AG04450 (cell line): ENCODE measurements at regions not wholly inside any gene's neighbourhood (a gene's known extent, or its start where the extent isn't known, plus 50 kb on each side); places are given as distances from the start of the nearest gene placed in this dataset.

Experiments
- CTCF ChIA-PET: fragments of 300-600, 350-600 bp; formaldehyde crosslinking; extraction: SDS; loops from one replicate; lab custom pipeline; 2022; ENCODE audit warnings: antibody characterized with exemption, inconsistent platforms; lab: Charles Lee
- POLR2A ChIA-PET: fragments of 350-600 bp; formaldehyde crosslinking; extraction: SDS; loops from one replicate; lab custom pipeline; 2021; ENCODE audit warnings: antibody characterized with exemption, inconsistent platforms; lab: Yijun Ruan, JAX
- DNase-seq: peaks from one replicate; pipeline ENCODE4 v3.0.0-alpha.2; 2011; ENCODE audit warnings: low read depth, low spot score
- H3K27ac ChIP-seq: one replicate; pipeline ENCODE4 v1.5.1; 2012; ENCODE audit warnings: low read depth, low read length, control low read depth
- H3K27me3 ChIP-seq: one replicate; pipeline ENCODE4 v1.6.0; 2012; ENCODE audit warnings: low read length; ENCODE audit not compliant: control insufficient read depth, insufficient read depth
- H3K4me3 ChIP-seq: 2 replicates; pipeline ENCODE4 v1.5.1; 2011; ENCODE audit warnings: mild to moderate bottlenecking, low read depth, low read length, control low read depth
- H3K9me3 ChIP-seq: 2 replicates; pipeline ENCODE4 v1.5.1; 2012; ENCODE audit warnings: low read length; ENCODE audit not compliant: control insufficient read depth, insufficient read depth
- CTCF ChIP-seq: IDR thresholded peaks from 2 replicates; pipeline ENCODE4 v1.5.1; 2011; ENCODE audit warnings: low read depth, low read length, control low read depth, inconsistent platforms

DNA sequence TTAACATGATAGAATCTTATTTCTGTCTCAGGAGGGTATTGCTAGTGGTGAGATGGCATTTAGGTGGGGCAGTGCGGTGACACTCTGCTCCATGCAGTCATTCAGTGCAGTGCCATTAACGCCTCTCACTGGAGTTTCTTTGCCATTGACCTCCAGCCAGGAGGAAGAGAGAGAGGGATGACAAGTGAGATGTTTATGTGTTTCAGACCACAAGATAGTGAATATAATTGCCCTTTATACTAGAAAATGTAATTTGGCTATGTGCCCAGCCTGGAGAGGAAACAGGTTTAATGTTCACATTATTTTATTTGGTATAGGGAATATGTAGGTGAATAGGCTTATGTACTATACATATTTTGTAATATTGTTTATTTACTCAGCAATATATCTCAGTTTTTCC lies 84.5 kb downstream of the ZIC1 start:
- no peaks in the 10 kb centered on the region for H3K27me3 ChIP-seq
- CTCF ChIA-PET, result no interaction called here
- TF ChIP-seq CTCF, result no peak

DNA sequence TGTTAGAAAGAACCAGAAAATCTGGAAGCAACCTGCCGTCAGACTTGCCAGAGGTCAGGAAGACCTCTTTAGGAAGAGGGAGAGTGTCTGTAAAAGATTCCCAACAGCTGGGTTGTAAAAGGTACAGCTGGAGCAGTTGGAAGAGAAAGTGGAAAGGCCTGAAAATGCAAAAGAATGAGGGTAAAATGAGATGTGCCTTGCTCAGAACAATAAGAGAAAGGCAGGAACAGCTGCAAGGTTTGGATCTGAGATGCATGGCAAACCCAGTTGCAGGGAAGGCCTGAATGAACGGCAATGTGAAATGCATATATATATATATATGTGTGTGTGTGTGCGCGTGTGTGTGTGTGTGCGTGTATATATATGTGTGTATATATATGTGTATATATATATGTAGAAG lies 88.1 kb downstream of the ZIC1 start:
- TF ChIP-seq CTCF, result no peak
- H3K27me3 ChIP-seq, result no peaks in the 10 kb centered on the region
- no peak overlapping the region for H3K27ac ChIP-seq
- no peak for DNase-seq
- CTCF ChIA-PET, result no interaction called here
- H3K9me3 ChIP-seq, result no peaks in the 10 kb centered on the region
- no peak overlapping the region for H3K4me3 ChIP-seq
- POLR2A ChIA-PET, result no interaction called here

More for the DNA sequence above, 84.5 kb downstream of the ZIC1 start:
- Histone ChIP-seq H3K4me3 (no peak overlapping the region), H3K27ac (no peak overlapping the region), H3K9me3 (no peaks in the 10 kb centered on the region)
- no peak for DNase-seq
- POLR2A ChIA-PET, result no interaction called here

DNA sequence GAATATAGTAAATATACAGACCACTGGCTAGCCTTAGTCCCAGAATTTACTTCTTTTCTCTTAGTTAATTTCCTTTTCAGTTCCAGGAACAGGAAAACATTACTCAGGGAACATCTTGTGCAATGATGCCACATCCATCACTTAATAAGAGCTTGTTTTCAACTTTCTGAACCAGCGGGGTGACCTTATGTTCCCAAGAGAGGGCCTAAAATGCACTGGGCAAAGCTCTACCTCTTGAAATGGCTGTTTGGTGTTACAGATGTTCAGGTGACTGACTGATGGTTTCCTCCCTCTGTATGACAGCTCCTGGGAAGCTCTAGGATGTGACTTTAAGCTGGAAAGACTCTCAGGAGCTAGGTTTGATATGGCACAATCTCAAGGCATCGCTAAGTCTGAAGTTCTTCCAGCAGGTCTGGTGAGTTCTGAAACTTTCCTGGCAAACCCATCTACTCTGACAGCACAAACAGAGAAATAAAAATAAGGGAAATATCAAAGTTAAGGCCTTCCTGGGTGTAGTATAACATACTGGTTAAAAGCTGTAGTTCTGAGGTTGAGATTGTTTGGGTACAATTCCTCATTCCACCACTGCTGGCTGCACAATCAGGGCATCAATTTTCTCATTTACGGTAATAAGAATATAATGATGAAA lies 98.6 kb downstream of the ZIC1 start:
- CTCF ChIA-PET, result no interaction called here
- H3K27ac ChIP-seq, result no peak overlapping the region
- no peak for TF ChIP-seq CTCF
- H3K27me3 ChIP-seq, result no peaks in the 10 kb centered on the region
- no peak overlapping the region for H3K4me3 ChIP-seq
- no peaks in the 10 kb centered on the region for H3K9me3 ChIP-seq
- no peak for DNase-seq
- POLR2A ChIA-PET, result no interaction called here

GRCh38 chr3:147509448-147509847 lies 100.3 kb downstream of the ZIC1 start:
- H3K4me3 ChIP-seq, result no peak overlapping the region
- no peak for TF ChIP-seq CTCF
- no peaks in the 10 kb centered on the region for H3K9me3 ChIP-seq
- POLR2A ChIA-PET, result no interaction called here
- CTCF ChIA-PET, result no interaction called here
- no peaks in the 10 kb centered on the region for H3K27me3 ChIP-seq
- DNase-seq, result no peak
- no peak overlapping the region for H3K27ac ChIP-seq

DNA sequence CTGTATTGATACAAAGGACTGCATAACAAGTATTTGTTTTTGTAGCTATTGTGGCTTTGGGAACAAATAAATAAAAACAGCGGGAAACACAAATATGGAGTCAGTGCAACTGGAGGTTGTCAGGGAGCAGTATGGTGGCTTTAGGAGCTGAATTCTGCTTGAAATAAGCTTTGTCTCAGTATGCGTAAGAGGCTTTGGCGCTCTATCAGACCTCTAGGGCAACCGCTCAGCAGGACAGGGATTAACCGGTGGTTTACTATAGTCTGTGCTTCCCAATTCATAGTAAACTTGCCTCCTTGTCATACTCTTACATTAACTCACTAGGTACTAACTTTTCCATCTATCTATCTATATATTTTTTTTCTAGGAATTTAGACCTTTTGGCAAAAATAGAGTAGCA lies 104.6 kb downstream of the ZIC1 start:
- POLR2A ChIA-PET, result interaction anchor here (0.6 kb wide), 1 partner anchor 578 kb away, joined by 3 read pairs; no protein-coding TSS in a partner anchor
- H3K4me3 ChIP-seq, result no peak overlapping the region
- H3K27ac ChIP-seq, result no peak overlapping the region
- no peak for DNase-seq
- H3K27me3 ChIP-seq, result no peaks in the 10 kb centered on the region
- no peak for TF ChIP-seq CTCF
- CTCF ChIA-PET, result no interaction called here
- H3K9me3 ChIP-seq, result no peaks in the 10 kb centered on the region
